ENCODE measurements at regions not wholly inside any gene's neighbourhood (a gene's known extent, or its start where the extent isn't known, plus 50 kb on each side); places are given as distances from the start of the nearest gene placed in this dataset.

- no peak for DNase-seq
Observed at GRCh38 chr2:59027320-59027719, 786.2 kb upstream of the FANCL start.

- DNase-seq: no peak
Observed at GRCh38 chr2:59025157-59025757, 784.1 kb upstream of the FANCL start.

- DNase-seq: no peak
Observed at GRCh38 chr2:59021786-59022185, 780.7 kb upstream of the FANCL start.

GRCh38 chr2:59019566-59020159 lies 778.5 kb upstream of the FANCL start:
- no peak for DNase-seq

GRCh38 chr2:59018737-59019136 lies 777.6 kb upstream of the FANCL start:
- no peak for DNase-seq

- DNase-seq: no peak
Observed at GRCh38 chr2:59015027-59015426, 773.9 kb upstream of the FANCL start.

GRCh38 chr2:59012971-59013370 lies 771.8 kb upstream of the FANCL start:
- no peak for DNase-seq

- DNase-seq: no peak
Observed at GRCh38 chr2:59012234-59012633, 771.1 kb upstream of the FANCL start.

- DNase-seq: no peak
Observed at GRCh38 chr2:59008950-59009349, 767.8 kb upstream of the FANCL start.

GRCh38 chr2:59005836-59006615 lies 764.9 kb upstream of the FANCL start:
- no peak for DNase-seq

GRCh38 chr2:59004621-59005020 lies 763.5 kb upstream of the FANCL start:
- DNase-seq: no peak

GRCh38 chr2:59000796-59001195 lies 759.7 kb upstream of the FANCL start:
- no peak for DNase-seq

GRCh38 chr2:58992062-58992706 lies 751.1 kb upstream of the FANCL start:
- peak; percentile 42 for DNase-seq

GRCh38 chr2:58991357-58991756 lies 750.2 kb upstream of the FANCL start:
- no peak for DNase-seq

- no peak for DNase-seq
Observed at GRCh38 chr2:58985541-58985940, 744.4 kb upstream of the FANCL start.

- no peak for DNase-seq
Observed at GRCh38 chr2:58984731-58985130, 743.6 kb upstream of the FANCL start.

- DNase-seq: no peak
Observed at GRCh38 chr2:58983111-58983510, 742.0 kb upstream of the FANCL start.

GRCh38 chr2:58981237-58981636 lies 740.1 kb upstream of the FANCL start:
- no peak for DNase-seq

GRCh38 chr2:58976375-58977071 lies 735.4 kb upstream of the FANCL start:
- DNase-seq: no peak

GRCh38 chr2:58974881-58975280 lies 733.8 kb upstream of the FANCL start:
- no peak for DNase-seq

- DNase-seq: no peak
Observed at GRCh38 chr2:58974426-58974825, 733.3 kb upstream of the FANCL start.

GRCh38 chr2:58973811-58974281 lies 732.7 kb upstream of the FANCL start:
- DNase-seq: no peak

- DNase-seq: no peak
Observed at GRCh38 chr2:58972737-58973136, 731.6 kb upstream of the FANCL start.
